HG02763 (cell line): ENCODE measurements at regions not wholly inside any gene's neighbourhood (a gene's known extent, or its start where the extent isn't known, plus 50 kb on each side); places are given as distances from the start of the nearest gene placed in this dataset.

Source experiments
- ATAC-seq: cut with Tn5 transposase; IDR thresholded peaks from one replicate; pipeline ENCODE4 v1.9.1; 2021; ENCODE audit warnings: mild to moderate bottlenecking, moderate library complexity; ENCODE audit not compliant: unreplicated experiment

DNA sequence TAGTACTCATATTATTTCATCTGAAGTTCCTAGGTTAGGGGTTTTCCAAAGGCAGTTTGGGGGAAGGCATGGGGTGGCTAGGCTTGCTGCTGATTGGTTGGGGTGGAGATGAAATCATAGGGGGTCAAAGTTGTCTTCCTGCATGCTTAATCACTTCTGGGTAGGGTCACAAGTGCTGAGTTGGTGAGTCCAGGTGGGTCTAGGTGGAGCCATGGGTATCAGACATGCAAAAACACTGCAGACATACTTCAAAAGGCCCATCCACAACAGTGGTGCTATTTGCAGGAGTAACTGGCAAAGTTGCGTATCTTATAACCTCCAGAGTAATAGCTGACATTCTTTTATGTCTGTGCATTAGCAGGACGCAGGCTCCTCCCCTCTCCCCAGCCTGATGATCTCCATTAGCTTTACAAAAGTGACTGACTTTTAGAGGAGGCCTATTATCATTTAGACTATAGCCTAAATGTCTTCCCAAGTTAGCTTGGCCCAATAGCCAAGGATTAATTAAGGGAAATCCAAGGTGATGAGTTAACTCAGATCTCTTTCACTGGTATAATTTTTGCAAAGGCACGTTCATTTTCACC is 374.4 kb upstream of the PRMT6 start:
- no peak for ATAC-seq

DNA sequence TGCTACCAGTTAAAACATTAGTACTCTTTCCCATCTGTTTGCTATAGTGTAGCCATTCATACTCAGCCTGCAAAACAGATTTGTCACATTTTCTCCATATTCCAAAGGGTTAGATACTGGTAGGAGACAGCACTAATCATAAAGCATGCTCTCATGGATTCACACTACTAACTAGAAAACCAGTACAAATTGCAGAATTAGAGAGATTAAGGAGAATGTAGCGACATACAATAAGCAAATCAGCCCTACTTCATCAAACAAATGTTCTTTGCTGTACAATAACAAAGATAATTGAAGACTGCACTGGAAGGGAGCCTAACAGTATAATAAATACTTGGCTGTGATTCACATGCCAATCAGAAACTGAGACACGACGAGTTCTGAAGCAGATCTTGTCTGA is 368.0 kb upstream of the PRMT6 start:
- no peak for ATAC-seq

DNA sequence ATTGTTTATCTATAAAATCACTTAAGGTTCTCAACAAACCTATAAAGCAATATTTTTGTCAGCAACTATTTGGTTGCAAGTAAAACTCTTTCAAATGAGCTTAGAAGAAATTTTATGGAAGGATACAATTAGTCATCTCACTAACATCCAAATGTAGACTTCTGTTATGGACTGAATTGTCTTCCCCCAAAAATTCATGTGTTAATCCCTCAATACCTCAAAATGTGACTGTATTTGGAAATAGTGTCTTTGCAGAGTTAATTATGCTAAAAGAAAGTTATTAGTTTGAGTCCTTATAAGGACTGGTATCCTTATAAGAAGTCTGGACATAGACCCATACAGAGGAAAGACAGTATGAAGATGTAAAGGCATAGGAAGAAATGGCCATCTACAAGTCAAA is 357.8 kb upstream of the PRMT6 start:
- ATAC-seq, result no peak

DNA sequence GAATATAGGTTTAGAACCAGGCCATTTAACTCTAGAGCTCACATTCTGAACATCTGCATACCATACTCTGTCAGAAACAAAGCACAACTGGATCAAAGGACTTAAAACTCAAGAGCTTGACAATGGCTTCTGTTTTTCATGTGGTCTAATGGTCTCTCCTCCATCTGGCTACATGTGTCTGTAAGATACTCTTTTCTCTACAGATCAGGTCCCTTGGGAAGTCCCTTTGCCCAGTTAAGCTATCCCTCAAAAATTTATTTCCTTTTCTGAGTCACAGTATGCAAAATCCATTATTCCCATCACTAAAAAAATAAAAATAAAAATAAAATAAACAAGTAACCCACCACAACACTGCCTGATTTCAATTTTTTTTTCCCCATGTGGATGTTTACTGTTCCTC is 357.0 kb upstream of the PRMT6 start:
- ATAC-seq, result no peak

DNA sequence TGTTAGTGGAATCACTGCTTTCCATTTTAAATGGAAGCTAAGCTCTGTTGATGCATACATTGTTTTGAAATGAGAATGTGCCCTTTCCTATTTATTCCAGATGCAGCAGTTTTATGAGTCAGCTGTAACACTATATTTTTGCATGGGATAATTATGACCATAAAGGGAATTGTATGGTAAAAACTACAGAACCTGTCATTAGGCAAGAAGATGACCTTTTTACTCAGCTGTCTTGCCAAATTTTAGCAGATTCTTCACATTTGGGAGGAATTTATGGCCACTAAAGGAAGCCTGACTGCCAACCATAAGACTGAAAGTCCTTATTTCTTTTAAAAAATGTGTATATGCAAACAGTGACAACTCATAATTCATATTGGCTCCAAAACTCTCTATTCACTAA is 356.3 kb upstream of the PRMT6 start:
- no peak for ATAC-seq

DNA sequence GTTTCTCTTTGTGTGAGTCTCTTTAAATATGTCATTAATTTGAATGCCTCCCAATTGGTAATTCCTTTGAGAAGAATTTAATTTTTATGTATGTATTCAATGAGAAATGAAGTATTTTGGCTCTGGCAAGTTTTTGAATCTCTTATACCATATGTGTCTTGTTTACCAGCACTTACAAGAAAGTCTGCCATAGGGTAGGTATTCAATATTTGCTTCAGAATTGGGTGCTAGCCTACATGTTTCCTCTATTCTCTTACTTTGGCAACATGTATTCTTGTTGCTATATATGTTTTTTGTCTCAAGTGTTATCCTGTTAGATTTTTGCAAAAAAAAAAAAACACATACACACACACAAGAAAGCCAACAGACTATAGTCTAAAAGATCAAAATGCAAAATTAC is 350.5 kb upstream of the PRMT6 start:
- ATAC-seq, result no peak

DNA sequence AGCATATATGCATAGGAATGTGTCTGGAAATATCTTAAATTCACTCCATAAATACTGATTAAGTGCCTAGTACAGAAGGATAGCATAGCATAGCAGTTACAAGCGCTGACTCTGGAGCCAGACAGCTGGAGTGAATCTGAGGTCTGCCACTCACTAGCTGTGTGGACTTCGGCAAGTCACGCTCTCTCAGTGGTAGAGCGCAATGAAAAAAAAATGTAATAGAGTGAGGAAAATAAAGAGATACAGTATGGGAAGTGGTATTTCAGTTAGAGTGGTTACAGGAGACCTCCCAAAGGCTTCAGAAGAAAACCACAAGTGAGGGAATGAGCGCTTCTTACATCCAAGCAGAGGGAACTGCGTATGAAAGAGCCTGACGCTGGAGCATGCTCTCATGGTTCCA is 338.9 kb upstream of the PRMT6 start:
- ATAC-seq, result no peak

DNA sequence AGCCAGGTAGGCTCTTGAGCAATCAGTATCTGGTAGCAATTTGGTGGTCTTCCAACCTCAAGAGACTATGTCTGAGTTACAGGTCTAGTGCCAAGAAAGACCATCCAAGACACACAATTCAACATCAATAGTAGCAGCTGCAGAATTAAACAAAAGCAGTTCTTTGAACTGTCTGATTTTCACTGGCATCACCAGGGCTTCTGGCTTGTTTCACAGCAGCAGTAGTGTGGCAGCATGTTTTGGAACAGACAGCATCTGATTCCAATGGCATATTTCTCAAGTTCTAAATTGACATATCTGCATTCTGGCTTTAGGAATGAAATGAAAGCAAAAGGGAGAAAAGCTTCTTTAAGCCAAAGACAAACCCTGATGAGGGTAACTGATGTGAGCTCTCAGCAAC is 334.7 kb upstream of the PRMT6 start:
- no peak for ATAC-seq

DNA sequence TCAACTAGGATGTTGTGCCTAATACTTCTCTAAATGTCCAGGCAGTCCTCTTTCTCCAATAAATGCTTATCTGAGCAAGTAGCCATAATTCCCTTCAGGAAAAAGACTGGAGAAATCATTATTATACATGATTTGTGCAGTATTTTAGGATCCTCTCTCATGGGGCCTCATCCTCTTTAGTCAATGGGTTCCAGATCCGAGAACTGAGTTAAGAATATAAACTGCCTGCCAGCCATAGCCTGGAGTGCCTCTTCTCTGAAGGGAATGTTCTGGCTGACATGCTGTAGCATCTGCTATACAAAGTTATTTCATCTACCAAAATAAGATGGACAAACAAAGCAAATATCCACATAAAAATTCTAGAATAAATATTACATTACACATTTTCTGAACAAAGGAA is 334.0 kb upstream of the PRMT6 start:
- ATAC-seq, result no peak

DNA sequence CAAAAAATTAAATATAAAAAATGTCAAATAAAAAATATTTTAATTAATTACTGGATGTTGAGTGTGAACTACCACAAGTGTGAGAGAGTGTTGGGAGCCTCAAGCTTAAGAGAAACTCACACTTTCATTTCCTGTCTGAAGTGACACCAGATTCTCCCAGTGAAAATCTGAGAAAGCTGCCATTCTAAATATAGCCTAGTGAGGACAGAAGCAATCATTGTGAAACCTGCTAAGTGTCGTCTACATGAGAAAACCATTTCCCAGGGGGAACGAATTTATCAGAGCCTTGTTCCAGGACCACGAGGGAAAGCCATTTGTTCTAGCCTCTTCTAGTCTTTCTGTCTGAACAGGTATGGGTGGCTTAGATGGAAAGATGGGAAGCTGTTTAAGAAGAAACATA is 329.3 kb upstream of the PRMT6 start:
- peak; percentile 77 for ATAC-seq

DNA sequence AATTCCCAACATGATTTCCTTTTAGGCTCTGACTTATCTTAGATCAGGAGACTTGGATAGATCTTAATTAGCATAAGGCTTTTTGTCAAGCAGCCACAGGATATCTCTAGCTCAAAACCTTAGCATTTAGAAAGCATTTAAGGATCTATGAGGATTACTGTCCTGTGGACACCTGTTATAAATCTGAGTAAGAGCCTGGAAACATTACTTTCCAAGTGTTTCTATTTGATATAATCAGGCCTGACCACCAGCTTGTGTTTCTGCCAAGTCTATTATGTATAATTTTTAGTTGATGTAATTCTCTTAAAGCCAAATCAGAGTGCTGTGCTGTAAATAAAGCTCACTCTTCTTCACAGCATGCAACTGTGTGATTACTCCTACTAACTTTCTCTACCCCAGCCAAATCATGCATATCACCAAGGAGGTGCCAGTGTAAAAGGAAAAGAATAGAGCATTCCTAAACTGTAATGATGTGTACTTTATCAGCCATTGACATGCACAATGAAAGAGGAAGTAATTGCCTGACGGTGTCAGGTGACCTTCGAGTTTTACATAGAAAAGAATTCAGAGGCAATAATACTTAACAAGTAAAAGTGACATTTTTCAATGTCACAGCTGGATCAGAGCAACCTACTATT is 309.9 kb upstream of the PRMT6 start:
- no peak for ATAC-seq

DNA sequence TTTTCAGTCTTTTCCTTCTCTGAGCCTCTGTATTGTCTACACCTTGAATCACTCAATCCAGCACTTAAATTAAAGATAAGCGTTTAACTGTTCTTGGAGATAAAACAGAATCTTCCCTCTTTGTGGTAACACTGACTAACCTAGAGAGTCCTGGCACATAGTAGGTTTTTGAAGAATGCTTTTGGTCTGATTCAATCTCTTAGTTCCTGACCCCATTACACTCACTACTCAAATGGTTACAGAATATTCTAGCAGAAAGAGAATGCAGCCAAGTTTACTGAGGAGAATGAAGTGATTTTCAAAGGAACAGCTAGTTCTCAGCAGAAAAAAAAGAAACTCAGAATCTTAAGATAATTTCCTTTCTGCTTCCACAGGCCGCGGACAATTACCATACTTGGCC is 309.2 kb upstream of the PRMT6 start:
- ATAC-seq, result no peak

DNA sequence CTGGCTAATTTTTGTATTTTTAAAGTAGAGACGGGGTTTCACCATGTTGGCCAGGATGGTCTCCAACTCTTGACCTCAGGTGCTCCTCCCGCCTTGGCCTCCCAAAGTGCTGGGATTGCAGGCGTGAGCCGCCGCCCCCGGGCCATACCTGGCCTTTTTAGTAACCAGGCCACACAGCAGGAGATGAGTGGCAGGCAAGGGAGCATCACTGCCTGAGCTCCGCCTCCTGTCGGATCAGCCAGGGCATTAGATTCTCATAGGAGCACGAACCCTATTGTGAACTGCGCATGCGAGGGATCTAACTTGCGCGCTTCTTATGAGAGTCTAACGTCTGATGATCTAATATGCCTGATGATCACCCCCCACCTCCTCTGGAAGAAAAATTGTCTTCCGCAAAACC is 308.7 kb upstream of the PRMT6 start:
- ATAC-seq, result no peak

DNA sequence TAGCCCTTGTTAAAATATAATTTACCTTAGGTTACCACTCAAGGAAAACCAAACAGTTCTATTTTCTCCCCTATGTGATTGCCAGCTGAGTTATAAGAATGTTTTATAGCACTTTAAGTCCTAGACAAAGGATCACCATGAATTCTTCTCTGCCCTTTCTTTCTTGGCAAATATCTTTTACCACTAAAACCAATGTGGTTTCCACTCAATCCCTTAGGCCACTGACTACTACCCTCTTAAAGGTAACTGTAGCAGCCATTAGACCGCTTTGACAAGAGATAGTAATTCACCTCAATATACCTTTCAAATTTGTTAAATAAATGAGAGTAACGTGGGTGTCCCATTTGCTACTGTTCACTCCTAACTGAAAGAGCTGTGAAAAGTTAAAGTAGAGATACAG is 307.9 kb upstream of the PRMT6 start:
- no peak for ATAC-seq

DNA sequence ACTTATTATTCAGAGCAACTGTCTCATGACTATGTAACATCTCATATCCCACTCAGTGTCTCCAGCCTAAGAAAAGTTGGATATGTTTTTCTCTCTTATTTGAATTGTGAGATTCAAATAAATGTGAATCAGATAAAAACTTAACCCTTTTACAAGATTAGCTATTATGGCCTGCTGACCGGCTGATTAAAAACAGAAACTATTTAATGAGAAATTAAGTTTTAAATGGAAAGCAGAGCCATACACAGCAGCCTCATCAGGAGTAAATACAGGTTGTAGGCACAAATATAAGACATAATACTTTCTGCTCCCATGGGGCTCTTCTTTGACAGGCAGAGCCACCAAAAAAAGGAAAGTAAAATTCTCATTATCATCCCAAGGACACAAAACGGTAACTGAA is 307.0 kb upstream of the PRMT6 start:
- ATAC-seq, result no peak

DNA sequence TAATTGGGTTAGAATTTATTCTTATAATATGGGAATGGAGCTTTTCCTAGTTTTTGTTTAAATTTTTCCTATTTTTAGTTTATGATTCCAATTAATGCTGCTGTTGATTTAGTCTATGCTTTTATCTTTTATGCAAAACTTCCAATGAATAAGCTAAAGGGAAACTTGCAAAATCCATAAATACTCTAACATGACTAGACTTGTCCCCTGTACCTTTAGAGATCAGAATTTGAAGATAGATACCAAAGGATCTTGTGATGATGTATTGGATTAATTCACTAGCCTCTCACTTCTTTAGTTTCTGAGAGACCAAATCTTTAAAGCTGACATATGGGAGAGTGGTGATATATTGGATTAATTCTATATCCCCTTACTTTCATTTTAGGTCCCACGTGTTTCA is 306.6 kb upstream of the PRMT6 start:
- no peak for ATAC-seq

DNA sequence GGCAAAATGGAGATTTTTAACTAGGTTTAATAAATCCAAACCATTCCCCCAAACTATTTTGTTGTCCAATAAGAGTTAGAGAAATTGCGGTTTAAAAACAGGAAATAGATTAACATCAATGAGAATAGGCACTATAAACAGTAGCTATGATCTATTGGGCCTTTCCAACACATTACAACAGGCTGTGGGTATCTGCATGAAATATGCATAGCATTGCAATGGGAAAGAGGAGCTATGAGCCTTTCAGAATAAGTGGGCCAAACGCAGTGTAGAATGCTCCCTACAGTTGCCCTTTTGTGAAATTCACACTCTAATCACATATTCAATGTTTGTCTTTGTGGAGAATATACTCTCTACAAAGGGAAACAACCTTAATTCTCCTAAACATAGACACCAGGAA is 305.5 kb upstream of the PRMT6 start:
- ATAC-seq, result no peak

DNA sequence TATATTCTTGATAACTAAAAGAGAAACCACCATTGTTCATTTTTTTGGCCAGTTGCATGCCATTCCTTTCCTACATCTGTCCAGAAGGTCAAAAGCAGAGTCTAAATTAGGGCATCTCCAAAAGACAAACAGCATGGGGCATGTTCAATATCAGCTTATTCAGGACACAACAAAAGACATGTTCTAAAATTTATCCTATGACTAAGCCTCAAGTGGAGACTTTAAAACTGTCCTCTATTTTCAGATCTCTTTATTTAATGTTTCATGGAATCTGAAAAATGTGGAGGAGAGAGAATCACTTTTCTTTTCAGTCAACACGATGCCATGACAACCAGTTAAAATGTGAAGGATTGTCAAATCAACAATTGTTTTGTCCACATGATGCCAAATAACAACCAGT is 303.4 kb upstream of the PRMT6 start:
- no peak for ATAC-seq

DNA sequence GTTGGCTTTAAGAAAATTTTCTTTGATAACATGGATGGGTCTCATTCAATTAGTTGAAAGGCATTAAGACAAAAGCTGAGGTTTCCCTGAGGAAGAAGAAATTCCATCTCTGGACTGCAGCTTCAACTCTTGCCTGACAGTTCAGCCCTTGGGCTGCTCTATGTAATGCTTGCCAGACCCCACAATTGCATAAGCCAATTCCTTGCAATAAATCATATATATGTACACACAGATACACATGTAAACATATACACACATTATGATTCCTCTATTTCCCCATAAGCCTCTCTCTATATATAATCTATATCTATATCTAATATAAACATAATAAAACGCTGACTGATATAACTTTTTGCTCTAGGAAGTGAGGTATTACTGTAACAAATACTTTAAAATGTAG is 301.5 kb upstream of the PRMT6 start:
- no peak for ATAC-seq

DNA sequence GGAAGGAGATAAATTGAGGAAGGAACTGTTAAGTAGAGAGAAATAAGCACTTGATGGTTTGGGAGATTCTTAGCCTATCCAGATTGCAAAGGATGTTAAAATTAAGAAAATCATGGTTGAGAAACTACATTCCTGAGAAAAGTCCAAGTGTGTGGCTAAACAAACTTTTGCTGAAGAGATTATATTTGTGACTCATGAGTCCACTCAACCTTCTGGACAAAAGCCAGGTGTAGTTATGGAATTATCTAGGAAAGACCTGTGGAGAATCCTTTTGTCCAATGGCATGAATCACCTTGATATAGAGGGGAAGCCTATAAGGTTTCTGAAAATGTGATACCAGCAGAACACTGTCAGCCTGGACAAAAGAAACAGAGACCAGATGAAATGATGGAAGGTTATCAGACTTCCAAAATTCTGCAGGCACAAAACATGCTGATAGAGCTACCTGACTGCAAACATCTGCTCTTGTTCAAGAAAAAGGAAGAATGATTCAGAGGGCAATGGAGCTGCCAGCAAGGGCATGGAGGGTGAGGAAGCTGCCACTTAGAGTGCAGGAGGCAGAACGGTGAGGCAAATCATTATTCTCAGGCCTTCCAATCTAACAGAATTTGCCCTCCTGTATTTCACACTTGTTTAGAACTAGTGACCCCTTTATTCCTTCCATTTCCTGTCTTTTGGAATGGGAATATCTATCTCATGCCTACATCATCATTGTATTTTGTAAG is 300.6 kb upstream of the PRMT6 start:
- no peak for ATAC-seq

DNA sequence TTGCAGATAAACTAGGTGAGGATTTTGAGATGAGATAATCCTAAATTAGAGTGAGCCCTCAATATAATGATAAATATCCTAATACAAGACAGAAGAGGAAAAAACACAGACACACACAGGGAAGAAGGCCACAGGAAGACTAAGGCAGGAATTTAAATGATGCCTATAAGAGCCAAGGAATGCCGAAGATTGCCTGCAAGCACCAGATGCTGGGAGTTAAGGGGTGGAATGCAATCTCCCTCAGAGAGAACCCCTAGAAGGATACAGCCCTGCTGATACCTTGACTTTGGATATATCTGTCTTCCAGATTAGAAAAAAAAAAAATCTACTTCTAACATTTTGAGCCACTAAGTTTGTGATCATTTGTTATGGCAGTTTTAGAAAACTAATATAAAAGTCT is 299.7 kb upstream of the PRMT6 start:
- ATAC-seq, result no peak

DNA sequence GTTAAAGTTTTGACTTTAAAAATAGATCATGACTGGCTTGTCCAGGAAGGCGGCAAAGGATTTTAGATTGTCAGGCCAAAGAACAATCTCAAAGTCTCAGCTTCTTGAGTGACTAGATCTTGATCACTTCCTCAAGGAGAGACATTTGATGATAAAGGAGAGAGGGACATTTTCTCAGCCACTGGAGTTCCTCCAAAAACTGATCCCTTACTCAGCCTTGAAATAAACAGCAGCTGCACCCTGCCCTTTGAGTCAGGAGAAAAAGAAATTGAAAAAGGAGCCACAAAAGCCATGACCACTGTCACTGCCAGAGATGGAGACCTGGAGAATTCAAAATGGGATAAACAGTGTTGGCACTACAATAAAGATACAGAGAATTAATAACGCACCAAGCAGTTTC is 288.4 kb upstream of the PRMT6 start:
- ATAC-seq, result no peak

DNA sequence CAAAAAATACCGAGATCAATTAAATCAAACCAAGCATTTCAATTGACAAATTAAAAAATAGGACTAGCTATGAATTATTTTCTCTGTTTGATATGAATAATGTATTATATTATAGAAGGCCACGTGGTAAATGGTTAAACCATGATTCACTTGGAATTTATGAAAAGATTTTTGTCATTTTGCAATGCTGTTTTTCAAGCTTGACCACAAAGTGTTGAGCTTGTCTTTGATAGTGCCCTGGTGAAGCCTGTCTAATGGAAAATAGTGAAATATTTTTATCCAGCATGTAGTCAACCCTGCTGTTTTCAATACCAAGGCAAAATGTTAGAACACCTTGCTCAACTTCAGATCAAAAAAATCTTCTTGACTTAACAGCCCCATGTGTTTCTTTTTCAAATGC is 288.0 kb upstream of the PRMT6 start:
- ATAC-seq, result no peak
